ENCODE measurements at regions not wholly inside any gene's neighbourhood (a gene's known extent, or its start where the extent isn't known, plus 50 kb on each side); places are given as distances from the start of the nearest gene placed in this dataset.

- H2AFZ ChIP-seq, result no peak overlapping the region
- no peak for DNase-seq (ENCODE audit: low spot score)
- no peaks in the 10 kb centered on the region for H3K79me2 ChIP-seq
- no peak overlapping the region for H3K4me2 ChIP-seq
- H4K20me1 ChIP-seq (ENCODE audit: insufficient read depth, poor library complexity, severe bottlenecking), result no peaks in the 10 kb centered on the region
- no peaks in the 10 kb centered on the region for H3K27me3 ChIP-seq
- no peak overlapping the region for H3K4me3 ChIP-seq
- no peaks in the 10 kb centered on the region for H3K36me3 ChIP-seq (replicated peaks; ENCODE audit: insufficient read depth, low read depth)
- H3K9me3 ChIP-seq (ENCODE audit: low read depth), result no peaks in the 10 kb centered on the region
- H3K9me2 ChIP-seq (replicated peaks; ENCODE audit: insufficient read depth), result no peaks in the 10 kb centered on the region
- peaks cover 28% of the 10 kb centered on the region for H3K4me1 ChIP-seq (ENCODE audit: insufficient read depth)
- H3K27ac ChIP-seq, result no peak overlapping the region
- TF ChIP-seq EZH2 (IDR thresholded peaks at IDR 0.05; ENCODE audit: borderline replicate concordance) (no peak), EZH2phosphoT487 (IDR thresholded peaks at IDR 0.05; ENCODE audit: low read depth, severe bottlenecking, unreplicated experiment) (no peak), CTCF (IDR thresholded peaks at IDR 0.05; ENCODE audit: poor library complexity) (no peak)
- WGBS (ENCODE audit: low lambda C conversion rate, missing lambda C conversion rate), result 84% methylated on average over 3 of the region's 3 CpGs
Observed at GRCh38 chr21:28832715-28833061, 160.0 kb downstream of the LTN1 start.

GRCh38 chr21:28832013-28832714 is 160.5 kb downstream of the LTN1 start:
- WGBS (ENCODE audit: low lambda C conversion rate, missing lambda C conversion rate), result 59% methylated on average over 1 of the region's 1 CpG
- H2AFZ ChIP-seq, result no peak overlapping the region

GRCh38 chr21:28828981-28829380 is 163.7 kb downstream of the LTN1 start:
- Histone ChIP-seq H3K4me1 (ENCODE audit: insufficient read depth) (peaks cover 61% of the 10 kb centered on the region), H3K27me3 (no peaks in the 10 kb centered on the region), H4K20me1 (ENCODE audit: insufficient read depth, poor library complexity, severe bottlenecking) (no peaks in the 10 kb centered on the region), H3K79me2 (no peaks in the 10 kb centered on the region), H3K9me2 (replicated peaks; ENCODE audit: insufficient read depth) (no peaks in the 10 kb centered on the region), H3K36me3 (replicated peaks; ENCODE audit: insufficient read depth, low read depth) (no peaks in the 10 kb centered on the region), H2AFZ (no peak overlapping the region), H3K4me3 (no peak overlapping the region), H3K9me3 (ENCODE audit: low read depth) (no peaks in the 10 kb centered on the region), H3K27ac (no peak overlapping the region), H3K4me2 (no peak overlapping the region)
- no peak for DNase-seq (ENCODE audit: low spot score)
- no peak for TF ChIP-seq EZH2 (IDR thresholded peaks at IDR 0.05; ENCODE audit: borderline replicate concordance)
- TF ChIP-seq EZH2phosphoT487 (IDR thresholded peaks at IDR 0.05; ENCODE audit: low read depth, severe bottlenecking, unreplicated experiment), result no peak
- TF ChIP-seq CTCF (IDR thresholded peaks at IDR 0.05; ENCODE audit: poor library complexity), result no peak
- 40% methylated on average over 1 of the region's 1 CpG for WGBS (ENCODE audit: low lambda C conversion rate, missing lambda C conversion rate)

More at GRCh38 chr21:28832013-28832714, 160.5 kb downstream of the LTN1 start:
- no peaks in the 10 kb centered on the region for H3K9me3 ChIP-seq (ENCODE audit: low read depth)
- no peaks in the 10 kb centered on the region for H3K36me3 ChIP-seq (replicated peaks; ENCODE audit: insufficient read depth, low read depth)
- no peak overlapping the region for H3K4me2 ChIP-seq
- peak overlapping the region; percentile 24 for H3K27ac ChIP-seq
- no peaks in the 10 kb centered on the region for H3K27me3 ChIP-seq
- no peaks in the 10 kb centered on the region for H3K9me2 ChIP-seq (replicated peaks; ENCODE audit: insufficient read depth)
- DNase-seq (ENCODE audit: low spot score), result no peak
- no peaks in the 10 kb centered on the region for H4K20me1 ChIP-seq (ENCODE audit: insufficient read depth, poor library complexity, severe bottlenecking)
- H3K4me1 ChIP-seq (ENCODE audit: insufficient read depth), result peaks cover 33% of the 10 kb centered on the region
- no peaks in the 10 kb centered on the region for H3K79me2 ChIP-seq
- no peak overlapping the region for H3K4me3 ChIP-seq
- TF ChIP-seq EZH2 (IDR thresholded peaks at IDR 0.05; ENCODE audit: borderline replicate concordance) (no peak), CTCF (IDR thresholded peaks at IDR 0.05; ENCODE audit: poor library complexity) (no peak), EZH2phosphoT487 (IDR thresholded peaks at IDR 0.05; ENCODE audit: low read depth, severe bottlenecking, unreplicated experiment) (no peak)
